ENCODE measurements at regions not wholly inside any gene's neighbourhood (a gene's known extent, or its start where the extent isn't known, plus 50 kb on each side); places are given as distances from the start of the nearest gene placed in this dataset.

DNA sequence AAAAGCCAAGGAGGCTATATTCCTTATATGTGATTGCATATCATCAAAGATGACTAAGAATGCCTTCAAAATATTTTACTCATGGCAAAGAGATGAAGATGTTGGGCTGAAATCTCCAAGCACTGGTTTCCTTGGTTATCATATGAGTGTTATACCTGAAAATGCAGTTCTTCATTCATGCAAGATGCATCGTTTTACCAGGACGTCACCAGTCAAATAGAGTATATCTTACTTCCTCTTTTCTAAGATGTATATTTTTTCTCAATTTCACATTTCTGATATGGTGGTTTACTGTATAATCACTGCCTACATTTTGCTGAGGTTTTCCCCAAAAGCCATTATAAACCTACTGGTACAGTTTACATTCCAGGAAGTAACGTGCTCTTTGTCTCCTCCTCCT is 1085.7 kb downstream of the NCAM2 start:
- Histone ChIP-seq H3K36me3 (ENCODE audit: low read length) (no peaks in the 10 kb centered on the region), H3K9me3 (ENCODE audit: insufficient read depth, low read length) (peaks cover 22% of the 10 kb centered on the region; the same call in 1 of the 2 replicates), H4K20me1 (ENCODE audit: low read depth, low read length) (no peaks in the 10 kb centered on the region), H3K4me3 (ENCODE audit: insufficient read depth, low read length, poor library complexity, severe bottlenecking) (peak overlapping the region; percentile 43), H3K27me3 (ENCODE audit: low read length) (no peaks in the 10 kb centered on the region), H3K4me2 (ENCODE audit: low read depth, low read length, poor library complexity, severe bottlenecking) (peak overlapping the region; percentile 59), H2AFZ (ENCODE audit: low read depth, low read length, severe bottlenecking) (peak overlapping the region; percentile 89), H3K9me2 (replicated peaks; ENCODE audit: insufficient read depth, low read length) (no peaks in the 10 kb centered on the region), H3F3A (ENCODE audit: insufficient read depth) (peaks cover 3% of the 10 kb centered on the region; the same call in 1 of the 2 replicates), H3K27ac (ENCODE audit: low read depth, low read length) (0 out of 2 replicates have a peak overlapping the region, but pooled peaks have one; percentile 17), H3K79me2 (ENCODE audit: insufficient read depth, low read length) (no peaks in the 10 kb centered on the region), H3K9ac (ENCODE audit: low read length) (0 out of 2 replicates have a peak overlapping the region, but pooled peaks have one; percentile 11)
- TF ChIP-seq, protein P1, sequence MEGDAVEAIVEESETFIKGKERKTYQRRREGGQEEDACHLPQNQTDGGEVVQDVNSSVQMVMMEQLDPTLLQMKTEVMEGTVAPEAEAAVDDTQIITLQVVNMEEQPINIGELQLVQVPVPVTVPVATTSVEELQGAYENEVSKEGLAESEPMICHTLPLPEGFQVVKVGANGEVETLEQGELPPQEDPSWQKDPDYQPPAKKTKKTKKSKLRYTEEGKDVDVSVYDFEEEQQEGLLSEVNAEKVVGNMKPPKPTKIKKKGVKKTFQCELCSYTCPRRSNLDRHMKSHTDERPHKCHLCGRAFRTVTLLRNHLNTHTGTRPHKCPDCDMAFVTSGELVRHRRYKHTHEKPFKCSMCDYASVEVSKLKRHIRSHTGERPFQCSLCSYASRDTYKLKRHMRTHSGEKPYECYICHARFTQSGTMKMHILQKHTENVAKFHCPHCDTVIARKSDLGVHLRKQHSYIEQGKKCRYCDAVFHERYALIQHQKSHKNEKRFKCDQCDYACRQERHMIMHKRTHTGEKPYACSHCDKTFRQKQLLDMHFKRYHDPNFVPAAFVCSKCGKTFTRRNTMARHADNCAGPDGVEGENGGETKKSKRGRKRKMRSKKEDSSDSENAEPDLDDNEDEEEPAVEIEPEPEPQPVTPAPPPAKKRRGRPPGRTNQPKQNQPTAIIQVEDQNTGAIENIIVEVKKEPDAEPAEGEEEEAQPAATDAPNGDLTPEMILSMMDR (IDR thresholded peaks at IDR 0.05; ENCODE audit: insufficient read depth, low read length, poor library complexity, severe bottlenecking) = no peak
- no peak for TF ChIP-seq EZH2phosphoT487 (conservative IDR thresholded peaks at IDR 0.05; ENCODE audit: low read length)

DNA sequence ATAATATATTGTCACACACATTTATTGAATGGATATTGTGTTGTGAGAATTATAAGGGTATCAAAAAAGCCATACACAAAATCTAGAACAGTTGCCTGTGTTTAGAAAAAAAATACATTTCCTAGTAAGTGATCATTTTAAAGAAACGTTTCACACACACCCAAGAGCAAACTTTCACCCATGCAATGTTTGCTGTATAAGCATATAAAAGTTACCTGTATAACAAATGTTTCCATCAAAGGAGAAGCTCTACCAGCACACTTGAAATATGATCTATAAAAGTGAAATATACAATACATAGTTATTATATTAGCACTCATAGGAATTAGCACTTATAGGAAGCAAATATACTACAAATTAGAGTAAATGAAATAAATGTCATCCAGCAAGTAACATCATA is 1098.1 kb downstream of the NCAM2 start:
- no peaks in the 10 kb centered on the region for H3K9me2 ChIP-seq (replicated peaks; ENCODE audit: insufficient read depth, low read length)
- H3K9me3 ChIP-seq (ENCODE audit: insufficient read depth, low read length) = no peaks in the 10 kb centered on the region
- H2AFZ ChIP-seq (ENCODE audit: low read depth, low read length, severe bottlenecking) = no peak overlapping the region
- no peaks in the 10 kb centered on the region for H3K79me2 ChIP-seq (ENCODE audit: insufficient read depth, low read length)
- H3K36me3 ChIP-seq (ENCODE audit: low read length) = no peaks in the 10 kb centered on the region
- no peak overlapping the region for H3K4me3 ChIP-seq (ENCODE audit: insufficient read depth, low read length, poor library complexity, severe bottlenecking)
- no peak for TF ChIP-seq EZH2phosphoT487 (conservative IDR thresholded peaks at IDR 0.05; ENCODE audit: low read length)
- TF ChIP-seq, protein P1 (IDR thresholded peaks at IDR 0.05; ENCODE audit: insufficient read depth, low read length, poor library complexity, severe bottlenecking) = no peak
- no peak overlapping the region for H3K4me2 ChIP-seq (ENCODE audit: low read depth, low read length, poor library complexity, severe bottlenecking)
- no peaks in the 10 kb centered on the region for H3K27me3 ChIP-seq (ENCODE audit: low read length)
- no peak overlapping the region for H3K9ac ChIP-seq (ENCODE audit: low read length)
- H3K27ac ChIP-seq (ENCODE audit: low read depth, low read length) = no peak overlapping the region
- no peaks in the 10 kb centered on the region for H4K20me1 ChIP-seq (ENCODE audit: low read depth, low read length)
- H3F3A ChIP-seq (ENCODE audit: insufficient read depth) = no peaks in the 10 kb centered on the region

DNA sequence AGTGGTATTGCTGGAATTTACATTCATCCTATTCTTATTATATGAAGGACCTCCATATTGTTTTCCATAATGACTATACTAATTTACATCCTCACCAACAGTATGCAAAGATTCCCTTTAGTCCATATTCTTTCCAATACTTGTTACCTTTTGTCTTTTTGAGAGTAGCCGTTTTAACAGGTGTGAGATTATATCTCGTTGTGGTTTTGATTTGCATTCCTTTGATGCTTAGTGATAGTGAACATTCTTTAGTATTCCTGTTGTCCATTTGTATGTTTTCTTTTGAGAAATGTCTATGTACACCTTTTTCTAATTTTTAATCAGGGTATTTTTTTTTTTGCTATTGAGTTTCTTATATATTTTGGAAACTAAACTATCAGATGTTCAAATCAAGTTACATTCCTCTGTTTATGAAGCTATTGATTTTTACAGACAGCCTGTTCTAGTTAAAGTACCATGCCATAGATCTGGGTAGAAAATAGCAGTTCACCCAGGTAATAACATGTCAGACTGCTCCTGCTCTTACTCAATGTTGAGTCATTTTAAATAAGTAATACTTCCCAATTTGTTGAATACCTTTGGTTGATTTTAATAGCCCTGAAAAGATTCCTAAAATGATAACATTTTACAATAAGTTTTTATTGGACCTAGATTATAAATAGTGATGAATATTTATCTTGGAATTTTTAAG is 1108.7 kb downstream of the NCAM2 start:
- Histone ChIP-seq H3K27me3 (ENCODE audit: low read length) (no peaks in the 10 kb centered on the region), H3K36me3 (ENCODE audit: low read length) (no peaks in the 10 kb centered on the region), H2AFZ (ENCODE audit: low read depth, low read length, severe bottlenecking) (peak overlapping the region; percentile 32), H3K4me3 (ENCODE audit: insufficient read depth, low read length, poor library complexity, severe bottlenecking) (no peak overlapping the region), H3K4me2 (ENCODE audit: low read depth, low read length, poor library complexity, severe bottlenecking) (no peak overlapping the region), H4K20me1 (ENCODE audit: low read depth, low read length) (no peaks in the 10 kb centered on the region), H3K9ac (ENCODE audit: low read length) (no peak overlapping the region), H3F3A (ENCODE audit: insufficient read depth) (no peaks in the 10 kb centered on the region), H3K9me3 (ENCODE audit: insufficient read depth, low read length) (no peaks in the 10 kb centered on the region), H3K27ac (ENCODE audit: low read depth, low read length) (no peak overlapping the region), H3K79me2 (ENCODE audit: insufficient read depth, low read length) (no peaks in the 10 kb centered on the region), H3K9me2 (replicated peaks; ENCODE audit: insufficient read depth, low read length) (no peaks in the 10 kb centered on the region)
- TF ChIP-seq, protein P1 (IDR thresholded peaks at IDR 0.05; ENCODE audit: insufficient read depth, low read length, poor library complexity, severe bottlenecking) = no peak
- TF ChIP-seq EZH2phosphoT487 (conservative IDR thresholded peaks at IDR 0.05; ENCODE audit: low read length) = no peak
